Suprapubic skin (tissue), 4 donors: ENCODE measurements at regions not wholly inside any gene's neighbourhood (a gene's known extent, or its start where the extent isn't known, plus 50 kb on each side); places are given as distances from the start of the nearest gene placed in this dataset.
"Not testable (repeated sequence)": the region's sequence is repeated elsewhere in the genome, so short reads cannot be mapped to it uniquely, and the experiment has no call there.

ENCODE experiments used
- DNase-seq, 2 donors: peaks; one replicate each; pipeline ENCODE4 v3.0.0-alpha.2; 2019; ENCODE audit warnings: low spot score in 2 of 2
- H3K27ac ChIP-seq: fragments of 200-600 bp; sonication (generic); one replicate; pipeline ENCODE4 v1.5.1; 2019
- H3K27me3 ChIP-seq: fragments of 200-600 bp; sonication (generic); one replicate; pipeline ENCODE4 v1.5.1; 2019
- H3K36me3 ChIP-seq: fragments of 200-600 bp; sonication (generic); one replicate; pipeline ENCODE4 v1.5.1; 2019
- H3K4me1 ChIP-seq: fragments of 200-600 bp; sonication (generic); one replicate; pipeline ENCODE4 v1.5.1; 2019
- H3K4me3 ChIP-seq: fragments of 200-600 bp; sonication (generic); one replicate; pipeline ENCODE4 v1.5.1; 2019; ENCODE audit warnings: mild to moderate bottlenecking
- H3K9me3 ChIP-seq: fragments of 200-600 bp; sonication (generic); one replicate; pipeline ENCODE4 v1.5.1; 2019
- CTCF ChIP-seq, 2 donors: fragments of 200-600 bp in 1 of 2; fragments of 450-650 bp in 1 of 2; sonication (generic) in 1 of 2; IDR thresholded peaks; one replicate each; pipeline ENCODE4 v1.5.1; 2016 to 2019; ENCODE audit warnings: antibody characterized with exemption in 2 of 2, mild to moderate bottlenecking in 1 of 2, moderate library complexity in 1 of 2
- EP300 ChIP-seq: sonication (generic); formaldehyde crosslinking; IDR thresholded peaks from one replicate; pipeline ENCODE4 v1.6.1; 2017; ENCODE audit warnings: antibody characterized with exemption
- POLR2A ChIP-seq, 2 donors: fragments of 450-650 bp; IDR thresholded peaks; one replicate each; pipeline ENCODE4 v1.6.1; 2017; ENCODE audit warnings: antibody characterized with exemption in 2 of 2, mild to moderate bottlenecking in 2 of 2, moderate library complexity in 2 of 2
- POLR2AphosphoS5 ChIP-seq, 3 donors: sonication (generic); formaldehyde crosslinking; IDR thresholded peaks; one replicate each; pipeline ENCODE4 v1.6.1; 2017; ENCODE audit warnings: antibody characterized with exemption in 3 of 3
- WGBS: methylation state at CpG from one replicate; pipeline ENCODE4 v1.1.5; 2018; 5-methylcytosine and 5-hydroxymethylcytosine counted together

DNA sequence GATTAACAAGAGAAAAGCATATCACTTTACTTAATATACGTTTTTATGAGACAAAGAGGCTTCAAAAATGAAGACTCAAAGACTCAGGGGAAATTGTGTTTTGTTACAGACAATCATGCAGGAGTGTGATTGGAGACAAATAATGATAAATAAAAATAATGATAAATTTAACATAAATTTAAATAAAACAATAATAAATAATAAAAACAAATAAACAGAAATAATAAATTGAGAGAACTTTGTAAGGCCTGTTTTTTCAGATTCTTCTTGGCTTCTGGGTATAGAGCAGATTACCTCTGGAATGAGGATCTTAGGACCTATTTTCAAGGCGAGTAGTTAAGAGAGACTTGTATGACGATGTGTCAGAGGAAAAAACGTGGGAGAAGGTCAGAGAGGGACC, 271.4 kb upstream of the POT1 start:
- H3K27me3 ChIP-seq = no peaks in the 10 kb centered on the region
- H3K9me3 ChIP-seq = no peaks in the 10 kb centered on the region
- H3K4me3 ChIP-seq = no peak overlapping the region
- TF ChIP-seq EP300 (no peak), CTCF (IDR thresholded peaks at IDR 0.05) (no peak), POLR2AphosphoS5 (IDR thresholded peaks at IDR 0.05) (no peak), POLR2A (IDR thresholded peaks at IDR 0.05) (no peak)
- H3K4me1 ChIP-seq = no peaks in the 10 kb centered on the region
- no peak overlapping the region for H3K27ac ChIP-seq
- DNase-seq = no peak
- 69% methylated on average over 4 of the region's 4 CpGs for WGBS
- H3K36me3 ChIP-seq = no peaks in the 10 kb centered on the region

DNA sequence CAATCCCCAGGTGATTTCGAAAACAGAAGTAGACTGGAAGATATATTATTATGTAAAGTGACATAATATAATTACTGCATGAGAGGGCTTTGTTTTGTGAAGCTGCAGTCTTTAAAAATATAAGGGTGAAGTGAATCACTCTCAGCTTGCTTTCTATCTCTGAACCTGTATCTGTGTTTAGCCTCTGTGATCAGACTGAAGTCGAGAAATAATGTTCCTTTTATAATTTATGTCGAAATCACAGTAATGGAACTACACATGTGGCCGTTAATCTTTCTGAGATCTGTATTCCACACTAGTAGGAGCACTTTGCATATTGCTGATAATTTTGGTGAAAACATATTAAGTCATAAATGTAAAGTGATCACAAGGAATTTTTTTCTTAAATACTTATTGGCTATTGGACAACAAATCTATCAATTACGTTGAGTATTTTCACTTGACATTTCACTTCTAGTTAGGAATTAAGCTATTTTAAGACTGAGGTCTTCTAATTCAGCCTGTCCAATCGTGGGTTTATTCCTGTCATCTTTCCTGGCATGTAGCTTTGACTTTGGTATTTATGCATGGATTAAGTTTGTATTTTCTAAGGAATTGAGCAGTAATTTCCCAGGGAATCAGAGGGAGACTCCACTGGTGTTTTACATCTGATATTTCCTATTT, 268.2 kb upstream of the POT1 start:
- H3K9me3 ChIP-seq = no peaks in the 10 kb centered on the region
- H3K4me3 ChIP-seq = no peak overlapping the region
- H3K27ac ChIP-seq = no peak overlapping the region
- no peaks in the 10 kb centered on the region for H3K27me3 ChIP-seq
- H3K36me3 ChIP-seq = no peaks in the 10 kb centered on the region
- WGBS = 52% methylated on average over 6 of the region's 6 CpGs
- TF ChIP-seq POLR2AphosphoS5 (IDR thresholded peaks at IDR 0.05) (no peak), CTCF (IDR thresholded peaks at IDR 0.05) (no peak), POLR2A (IDR thresholded peaks at IDR 0.05) (no peak), EP300 (no peak)
- no peaks in the 10 kb centered on the region for H3K4me1 ChIP-seq
- DNase-seq = no peak

DNA sequence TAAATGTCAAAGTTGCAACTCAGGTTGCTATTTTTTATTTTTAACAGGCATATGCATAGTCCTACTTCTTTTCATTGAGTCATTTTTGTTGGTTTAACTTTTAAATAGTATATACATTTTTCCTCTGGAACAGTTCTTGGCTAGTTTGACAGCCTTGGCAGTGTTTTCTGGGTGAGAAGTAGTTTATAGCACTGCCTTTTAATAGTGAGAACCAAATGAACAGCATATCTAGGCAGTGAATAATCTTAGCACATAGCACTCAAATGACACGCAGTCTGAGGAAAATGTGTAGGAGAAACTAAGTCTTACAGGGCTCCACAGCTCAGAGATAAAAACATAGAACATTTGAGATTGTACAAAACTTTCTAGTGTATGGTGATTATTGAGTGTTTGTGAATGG, 265.5 kb upstream of the POT1 start:
- H3K36me3 ChIP-seq = no peaks in the 10 kb centered on the region
- WGBS = 81% methylated on average over 1 of the region's 1 CpG
- DNase-seq = no peak
- TF ChIP-seq EP300 (no peak), POLR2AphosphoS5 (IDR thresholded peaks at IDR 0.05) (no peak), POLR2A (IDR thresholded peaks at IDR 0.05) (no peak), CTCF (IDR thresholded peaks at IDR 0.05) (no peak)
- H3K27ac ChIP-seq = no peak overlapping the region
- no peaks in the 10 kb centered on the region for H3K27me3 ChIP-seq
- H3K9me3 ChIP-seq = peaks cover 5% of the 10 kb centered on the region
- H3K4me1 ChIP-seq = no peaks in the 10 kb centered on the region
- no peak overlapping the region for H3K4me3 ChIP-seq

DNA sequence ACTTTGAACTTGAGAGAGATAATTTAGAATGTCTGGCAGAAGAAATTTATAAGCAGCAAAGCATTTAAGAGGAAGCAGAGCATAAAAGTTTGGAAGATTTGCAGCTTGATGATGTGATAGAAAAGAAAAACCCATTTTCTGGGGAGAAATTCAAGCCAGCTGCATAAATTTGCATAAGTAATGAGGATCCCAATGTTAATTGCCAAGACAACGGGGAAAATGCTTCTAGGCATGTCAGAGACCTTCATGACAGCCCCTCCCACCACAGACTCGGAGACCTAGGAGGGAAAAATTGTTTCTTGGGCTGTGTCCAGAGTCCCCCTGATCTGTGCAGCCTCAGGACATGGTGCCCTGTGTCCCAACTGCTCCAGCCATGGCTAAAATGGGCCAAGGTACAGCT, 263.6 kb upstream of the POT1 start:
- Histone ChIP-seq H3K27me3 (no peaks in the 10 kb centered on the region), H3K27ac (no peak overlapping the region), H3K4me1 (no peaks in the 10 kb centered on the region), H3K9me3 (peaks cover 5% of the 10 kb centered on the region), H3K36me3 (no peaks in the 10 kb centered on the region), H3K4me3 (no peak overlapping the region)
- DNase-seq = no peak
- WGBS = 53% methylated on average over 2 of the region's 2 CpGs
- TF ChIP-seq POLR2AphosphoS5 (IDR thresholded peaks at IDR 0.05) (no peak), CTCF (IDR thresholded peaks at IDR 0.05) (no peak), EP300 (no peak), POLR2A (IDR thresholded peaks at IDR 0.05) (no peak)

DNA sequence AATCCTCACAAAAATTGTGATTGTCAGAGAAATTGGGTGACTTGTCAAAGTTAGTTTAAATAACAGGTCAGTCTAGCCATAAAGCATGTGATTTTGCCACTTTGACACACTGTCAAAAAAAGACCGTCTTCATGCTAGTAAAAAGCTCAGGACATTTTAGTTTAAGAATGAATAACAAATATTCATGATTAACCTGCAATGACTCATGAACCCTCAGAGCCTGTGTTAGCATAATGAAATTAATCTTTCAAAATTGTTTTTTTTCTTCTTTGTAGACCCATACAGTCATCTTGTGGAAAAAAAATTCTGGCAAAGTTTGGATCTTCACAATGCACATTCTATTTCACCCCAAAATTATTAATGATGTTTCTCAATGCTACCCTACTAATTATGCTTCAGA, 255.2 kb upstream of the POT1 start:
- H3K4me3 ChIP-seq = no peak overlapping the region

DNA sequence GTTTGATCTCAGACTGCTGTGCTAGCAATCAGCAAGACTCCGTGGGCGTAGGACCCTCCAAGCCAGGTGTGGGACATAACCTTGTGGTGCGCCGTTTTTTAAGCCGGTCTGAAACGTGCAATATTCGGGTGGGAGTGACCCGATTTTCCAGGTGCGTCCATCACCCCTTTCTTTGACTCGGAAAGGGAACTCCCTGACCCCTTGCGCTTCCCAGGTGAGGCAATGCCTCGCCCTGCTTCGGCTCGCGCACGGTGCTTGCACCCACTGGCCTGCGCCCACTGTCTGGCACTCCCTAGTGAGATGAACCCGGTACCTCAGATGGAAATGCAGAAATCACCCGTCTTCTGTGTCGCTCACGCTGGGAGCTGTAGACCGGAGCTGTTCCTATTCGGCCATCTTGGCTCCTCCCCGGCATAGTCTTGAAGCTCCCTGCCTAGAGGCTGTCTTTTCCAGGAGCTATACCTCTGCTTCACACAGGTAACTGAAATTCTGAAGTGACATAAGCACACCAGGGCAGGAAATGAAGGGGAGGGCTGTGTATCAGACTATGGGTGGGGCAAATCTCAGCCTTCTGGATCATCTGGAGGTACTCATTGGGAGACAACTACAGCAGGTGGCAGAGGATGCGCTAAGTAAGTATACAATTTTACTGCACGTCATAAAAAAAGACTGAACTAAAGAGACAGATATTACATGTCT, 252.1 kb upstream of the POT1 start:
- H3K4me3 ChIP-seq, H3K36me3 ChIP-seq, H3K4me1 ChIP-seq, H3K27me3 ChIP-seq, H3K9me3 ChIP-seq, DNase-seq, H3K27ac ChIP-seq: not testable (repeated sequence)
- WGBS = 93% methylated on average over 25 of the region's 26 CpGs

More for the DNA sequence above, 255.2 kb upstream of the POT1 start:
- DNase-seq = no peak
- Histone ChIP-seq H3K4me1 (no peaks in the 10 kb centered on the region), H3K27me3 (no peaks in the 10 kb centered on the region), H3K27ac (no peak overlapping the region), H3K9me3 (no peaks in the 10 kb centered on the region), H3K36me3 (no peaks in the 10 kb centered on the region)
- 66% methylated on average over 1 of the region's 1 CpG for WGBS
- no peak for TF ChIP-seq POLR2AphosphoS5 (IDR thresholded peaks at IDR 0.05)
